Activated CD4-positive, alpha-beta T cell treated with anti-CD3 and anti-CD28 coated beads for 36 hours (primary cell): ENCODE measurements at regions not wholly inside any gene's neighbourhood (a gene's known extent, or its start where the extent isn't known, plus 50 kb on each side); places are given as distances from the start of the nearest gene placed in this dataset.
"Not testable (repeated sequence)": the region's sequence is repeated elsewhere in the genome, so short reads cannot be mapped to it uniquely, and the experiment has no call there.

ENCODE experiments used
- ATAC-seq: fragments of 200-7000 bp; cut with Tn5 transposase; one replicate; pipeline ENCODE4 v1.10.0; 2021; ENCODE audit warnings: mild to moderate bottlenecking, moderate library complexity
- CTCF ChIA-PET: fragments of 350-600 bp; sonication (Branson Sonifier 250); formaldehyde crosslinking; loops from one replicate; lab custom pipeline; 2021; ENCODE audit warnings: antibody characterized with exemption; lab: Charles Lee
- POLR2A ChIA-PET: fragments of 350-600 bp; sonication (Branson Sonifier 250); formaldehyde crosslinking; loops from one replicate; lab custom pipeline; 2021; ENCODE audit warnings: antibody characterized with exemption, inconsistent platforms; lab: Charles Lee
- DNase-seq: peaks from one replicate; pipeline ENCODE4 v3.0.0-alpha.2; 2020
- H3K27ac Mint-ChIP-seq: one replicate; pipeline ENCODE4 v1.8.0; 2021; ENCODE audit warnings: mixed read lengths
- H3K27me3 Mint-ChIP-seq: one replicate; pipeline ENCODE4 v1.8.0; 2021; ENCODE audit warnings: mixed read lengths
- H3K36me3 Mint-ChIP-seq: one replicate; pipeline ENCODE4 v1.8.0; 2021; ENCODE audit warnings: low read depth, mixed read lengths
- H3K4me1 Mint-ChIP-seq: one replicate; pipeline ENCODE4 v1.8.0; 2021; ENCODE audit warnings: mixed read lengths
- H3K4me3 Mint-ChIP-seq: one replicate; pipeline ENCODE4 v1.8.0; 2021; ENCODE audit warnings: mild to moderate bottlenecking, moderate library complexity, mixed read lengths
- H3K9me3 Mint-ChIP-seq: one replicate; pipeline ENCODE4 v1.8.0; 2021; ENCODE audit warnings: low read depth, mixed read lengths
- intact Hi-C, 2 experiments: fragments of 100-400 bp; cut with DNase I in 1 of 2; cut with micrococcal nuclease in 1 of 2; formaldehyde crosslinking; loops; one replicate each; pipeline versions ENCODE4 v1.14.2 to v1.15.1; 2022 to 2024; cut with DNase I, micrococcal nuclease

GRCh38 chrX:42241421-42241820 lies 318.1 kb upstream of the CASK start:
- intact Hi-C loops = no loop called here
- ChIA-PET POLR2A (no interaction called here), CTCF (no interaction called here)
- DNase-seq (no peak), ATAC-seq (no peak)
- H3K4me3 Mint-ChIP-seq = no peak overlapping the region
- no peaks in the 10 kb centered on the region for H3K9me3 Mint-ChIP-seq
- no peaks in the 10 kb centered on the region for H3K27me3 Mint-ChIP-seq
- no peaks in the 10 kb centered on the region for H3K36me3 Mint-ChIP-seq
- no peaks in the 10 kb centered on the region for H3K4me1 Mint-ChIP-seq
- no peak overlapping the region for H3K27ac Mint-ChIP-seq

- H3K36me3 Mint-ChIP-seq = no peaks in the 10 kb centered on the region
- ATAC-seq (no peak), DNase-seq (no peak)
These were observed 314.6 kb upstream of the CASK start for GRCh38 chrX:42237956-42238355.

GRCh38 chrX:42229533-42229932 lies 306.2 kb upstream of the CASK start:
- no peaks in the 10 kb centered on the region for H3K27me3 Mint-ChIP-seq
- H3K36me3 Mint-ChIP-seq = peaks cover 7% of the 10 kb centered on the region
- DNase-seq (no peak), ATAC-seq (no peak)
- intact Hi-C loops = no loop called here
- ChIA-PET POLR2A (no interaction called here), CTCF (no interaction called here)
- H3K27ac Mint-ChIP-seq = no peak overlapping the region
- peaks cover 11% of the 10 kb centered on the region for H3K9me3 Mint-ChIP-seq
- no peak overlapping the region for H3K4me3 Mint-ChIP-seq
- peaks cover 2% of the 10 kb centered on the region for H3K4me1 Mint-ChIP-seq

More at GRCh38 chrX:42237956-42238355, 314.6 kb upstream of the CASK start:
- Mint-ChIP-seq H3K27me3 (no peaks in the 10 kb centered on the region), H3K9me3 (no peaks in the 10 kb centered on the region), H3K4me3 (no peak overlapping the region), H3K27ac (no peak overlapping the region), H3K4me1 (no peaks in the 10 kb centered on the region)
- POLR2A ChIA-PET = no interaction called here
- intact Hi-C loops = no loop called here
- CTCF ChIA-PET = no interaction called here

GRCh38 chrX:42220666-42221065 lies 297.3 kb upstream of the CASK start:
- CTCF ChIA-PET = no interaction called here
- H3K36me3 Mint-ChIP-seq = no peaks in the 10 kb centered on the region

GRCh38 chrX:42220083-42220482 lies 296.7 kb upstream of the CASK start:
- ATAC-seq (no peak), DNase-seq (no peak)
- ChIA-PET POLR2A (no interaction called here), CTCF (no interaction called here)
- no peaks in the 10 kb centered on the region for H3K9me3 Mint-ChIP-seq
- H3K27me3 Mint-ChIP-seq = no peaks in the 10 kb centered on the region
- H3K36me3 Mint-ChIP-seq = no peaks in the 10 kb centered on the region
- H3K4me3 Mint-ChIP-seq = no peak overlapping the region
- H3K4me1 Mint-ChIP-seq = no peaks in the 10 kb centered on the region
- H3K27ac Mint-ChIP-seq = no peak overlapping the region
- intact Hi-C loops = no loop called here

More at GRCh38 chrX:42220666-42221065, 297.3 kb upstream of the CASK start:
- no peaks in the 10 kb centered on the region for H3K27me3 Mint-ChIP-seq
- POLR2A ChIA-PET = no interaction called here
- no peak overlapping the region for H3K4me3 Mint-ChIP-seq
- H3K27ac Mint-ChIP-seq = no peak overlapping the region
- intact Hi-C loops = no loop called here
- ATAC-seq (no peak), DNase-seq (no peak)
- H3K4me1 Mint-ChIP-seq = no peaks in the 10 kb centered on the region
- peaks cover under 1% of the 10 kb centered on the region for H3K9me3 Mint-ChIP-seq

- Mint-ChIP-seq H3K4me3 (no peak overlapping the region), H3K36me3 (no peaks in the 10 kb centered on the region), H3K4me1 (no peaks in the 10 kb centered on the region), H3K9me3 (no peaks in the 10 kb centered on the region), H3K27me3 (no peaks in the 10 kb centered on the region), H3K27ac (no peak overlapping the region)
- intact Hi-C loops = no loop called here
- ATAC-seq (no peak), DNase-seq (no peak)
- ChIA-PET CTCF (no interaction called here), POLR2A (no interaction called here)
These were observed 295.9 kb upstream of the CASK start for GRCh38 chrX:42219231-42219630.

GRCh38 chrX:42195506-42195905 lies 272.2 kb upstream of the CASK start:
- POLR2A ChIA-PET = no interaction called here
- H3K9me3 Mint-ChIP-seq = peaks cover 2% of the 10 kb centered on the region
- no peaks in the 10 kb centered on the region for H3K36me3 Mint-ChIP-seq
- no peaks in the 10 kb centered on the region for H3K27me3 Mint-ChIP-seq
- CTCF ChIA-PET = no interaction called here
- intact Hi-C loops = no loop called here
- no peak overlapping the region for H3K4me3 Mint-ChIP-seq
- no peaks in the 10 kb centered on the region for H3K4me1 Mint-ChIP-seq
- DNase-seq (no peak), ATAC-seq (no peak)
- no peak overlapping the region for H3K27ac Mint-ChIP-seq

- H3K9me3 Mint-ChIP-seq = peaks cover 2% of the 10 kb centered on the region
- no peak overlapping the region for H3K27ac Mint-ChIP-seq
- DNase-seq = no peak
- intact Hi-C loops = no loop called here
- no peak overlapping the region for H3K4me3 Mint-ChIP-seq
- H3K4me1 Mint-ChIP-seq = no peaks in the 10 kb centered on the region
- no peak for ATAC-seq
- no peaks in the 10 kb centered on the region for H3K36me3 Mint-ChIP-seq
- ChIA-PET CTCF (no interaction called here), POLR2A (no interaction called here)
- no peaks in the 10 kb centered on the region for H3K27me3 Mint-ChIP-seq
These were observed 266.2 kb upstream of the CASK start for GRCh38 chrX:42189576-42189975.

- no peaks in the 10 kb centered on the region for H3K27me3 Mint-ChIP-seq
- no peaks in the 10 kb centered on the region for H3K36me3 Mint-ChIP-seq
- DNase-seq = no peak
- H3K9me3 Mint-ChIP-seq = peaks cover 2% of the 10 kb centered on the region
- H3K27ac Mint-ChIP-seq = no peak overlapping the region
- H3K4me1 Mint-ChIP-seq = no peaks in the 10 kb centered on the region
- intact Hi-C loops = no loop called here
- ATAC-seq = no peak
- ChIA-PET CTCF (no interaction called here), POLR2A (no interaction called here)
- H3K4me3 Mint-ChIP-seq = no peak overlapping the region
These were observed 265.4 kb upstream of the CASK start for GRCh38 chrX:42188730-42189129.

GRCh38 chrX:42176789-42177188 lies 253.4 kb upstream of the CASK start:
- DNase-seq (no peak), ATAC-seq (no peak)
- H3K4me3 Mint-ChIP-seq = no peak overlapping the region
- no peaks in the 10 kb centered on the region for H3K36me3 Mint-ChIP-seq
- intact Hi-C loops = no loop called here
- no peak overlapping the region for H3K27ac Mint-ChIP-seq
- no peaks in the 10 kb centered on the region for H3K4me1 Mint-ChIP-seq
- POLR2A ChIA-PET = no interaction called here
- no peaks in the 10 kb centered on the region for H3K27me3 Mint-ChIP-seq
- CTCF ChIA-PET = no interaction called here
- H3K9me3 Mint-ChIP-seq = no peaks in the 10 kb centered on the region

- H3K27me3 Mint-ChIP-seq = no peaks in the 10 kb centered on the region
- intact Hi-C loops = no loop called here
- H3K36me3 Mint-ChIP-seq = no peaks in the 10 kb centered on the region
- POLR2A ChIA-PET = no interaction called here
- no peak overlapping the region for H3K27ac Mint-ChIP-seq
- no peaks in the 10 kb centered on the region for H3K9me3 Mint-ChIP-seq
- no peak for DNase-seq
- H3K4me1 Mint-ChIP-seq = no peaks in the 10 kb centered on the region
- CTCF ChIA-PET = no interaction called here
- no peak for ATAC-seq
- H3K4me3 Mint-ChIP-seq = no peak overlapping the region
These were observed 252.5 kb upstream of the CASK start for GRCh38 chrX:42175843-42176242.

GRCh38 chrX:42157923-42158322 lies 234.6 kb upstream of the CASK start:
- H3K36me3 Mint-ChIP-seq, H3K4me3 Mint-ChIP-seq, CTCF ChIA-PET, H3K27me3 Mint-ChIP-seq, intact Hi-C loops, H3K4me1 Mint-ChIP-seq, ATAC-seq, H3K9me3 Mint-ChIP-seq, DNase-seq, POLR2A ChIA-PET, H3K27ac Mint-ChIP-seq: not testable (repeated sequence)

GRCh38 chrX:42151808-42152207 lies 228.5 kb upstream of the CASK start:
- intact Hi-C loops = no loop called here
- POLR2A ChIA-PET = no interaction called here
- H3K36me3 Mint-ChIP-seq = no peaks in the 10 kb centered on the region
- DNase-seq (no peak), ATAC-seq (no peak)
- no peaks in the 10 kb centered on the region for H3K27me3 Mint-ChIP-seq
- peaks cover 6% of the 10 kb centered on the region for H3K4me1 Mint-ChIP-seq
- no peaks in the 10 kb centered on the region for H3K9me3 Mint-ChIP-seq
- no peak overlapping the region for H3K27ac Mint-ChIP-seq
- CTCF ChIA-PET = no interaction called here
- H3K4me3 Mint-ChIP-seq = no peak overlapping the region
